PC-9 (cell line): ENCODE measurements at regions not wholly inside any gene's neighbourhood (a gene's known extent, or its start where the extent isn't known, plus 50 kb on each side); places are given as distances from the start of the nearest gene placed in this dataset.

Experiments
- EZH2 ChIP-seq: fragments of 200-600 bp; sonication (generic); IDR thresholded peaks from 2 replicates; pipeline ENCODE4 v1.8.0; 2017; ENCODE audit warnings: antibody characterized with exemption, low read depth
- TF ChIP-seq, protein P1 (sequence below): fragments of 200-600 bp; sonication (generic); conservative IDR thresholded peaks from 2 replicates; pipeline ENCODE4 v1.6.1; 2017; ENCODE audit warnings: mixed run types, antibody characterized with exemption, mild to moderate bottlenecking, moderate library complexity

DNA sequence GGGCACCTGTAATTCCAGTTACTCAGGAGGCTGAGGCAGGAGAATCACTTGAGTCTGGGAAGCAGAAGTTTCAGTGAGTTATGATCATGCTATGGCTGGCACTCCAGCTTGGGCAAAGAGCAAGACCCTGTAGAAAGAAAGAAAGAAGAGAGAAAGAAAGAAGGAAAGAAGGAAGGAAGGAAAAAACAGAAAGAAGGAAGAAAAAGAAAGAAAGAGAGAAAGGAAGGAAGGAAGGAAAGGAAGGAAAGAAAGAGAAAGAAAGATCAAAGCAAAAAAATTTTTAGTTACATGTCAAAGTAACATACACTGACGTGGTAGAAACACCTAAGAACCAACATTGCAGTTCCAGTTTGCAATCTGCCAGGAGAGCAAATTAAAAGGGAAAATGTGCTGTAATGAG is 73.8 kb upstream of the JCAD start:
- TF ChIP-seq, protein P1, sequence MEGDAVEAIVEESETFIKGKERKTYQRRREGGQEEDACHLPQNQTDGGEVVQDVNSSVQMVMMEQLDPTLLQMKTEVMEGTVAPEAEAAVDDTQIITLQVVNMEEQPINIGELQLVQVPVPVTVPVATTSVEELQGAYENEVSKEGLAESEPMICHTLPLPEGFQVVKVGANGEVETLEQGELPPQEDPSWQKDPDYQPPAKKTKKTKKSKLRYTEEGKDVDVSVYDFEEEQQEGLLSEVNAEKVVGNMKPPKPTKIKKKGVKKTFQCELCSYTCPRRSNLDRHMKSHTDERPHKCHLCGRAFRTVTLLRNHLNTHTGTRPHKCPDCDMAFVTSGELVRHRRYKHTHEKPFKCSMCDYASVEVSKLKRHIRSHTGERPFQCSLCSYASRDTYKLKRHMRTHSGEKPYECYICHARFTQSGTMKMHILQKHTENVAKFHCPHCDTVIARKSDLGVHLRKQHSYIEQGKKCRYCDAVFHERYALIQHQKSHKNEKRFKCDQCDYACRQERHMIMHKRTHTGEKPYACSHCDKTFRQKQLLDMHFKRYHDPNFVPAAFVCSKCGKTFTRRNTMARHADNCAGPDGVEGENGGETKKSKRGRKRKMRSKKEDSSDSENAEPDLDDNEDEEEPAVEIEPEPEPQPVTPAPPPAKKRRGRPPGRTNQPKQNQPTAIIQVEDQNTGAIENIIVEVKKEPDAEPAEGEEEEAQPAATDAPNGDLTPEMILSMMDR: no peak
- TF ChIP-seq EZH2: no peak
